H1 (cell line): ENCODE measurements at regions not wholly inside any gene's neighbourhood (a gene's known extent, or its start where the extent isn't known, plus 50 kb on each side); places are given as distances from the start of the nearest gene placed in this dataset.

Experiments used
- CTCF ChIA-PET: fragments of 300-600 bp; sonication (Branson Sonifier 250); formaldehyde crosslinking; loops from one replicate; lab custom pipeline; 2021; ENCODE audit not compliant: partially characterized antibody; lab: Charles Lee
- POLR2A ChIA-PET: fragments of 300-600 bp; sonication (Branson Sonifier 250); formaldehyde crosslinking; loops from one replicate; lab custom pipeline; 2021; ENCODE audit warnings: inconsistent platforms; ENCODE audit not compliant: partially characterized antibody; lab: Charles Lee
- DNase-seq, 2 experiments: peaks; one replicate each; pipeline versions ENCODE4 v3.0.0 to v3.0.0-alpha.2; 2010 to 2022; ENCODE audit warnings: low spot score in 2 of 2, low read depth in 1 of 2, mixed read lengths in 1 of 2
- FAIRE-seq: peaks from 2 replicates; lab custom pipeline; 2011; peaks lifted over from hg19 to GRCh38; lab: Jason Lieb, UNC
- H2AFZ ChIP-seq: 2 replicates; pipeline ENCODE4 v1.8.1; 2012; ENCODE audit warnings: low read length, inconsistent platforms
- H2AK5ac ChIP-seq: 2 replicates; pipeline ENCODE4 v1.6.1; 2013; ENCODE audit warnings: low read depth, low read length
- H2BK120ac ChIP-seq: replicated peaks from 2 replicates; pipeline ENCODE3; 2013; ENCODE audit warnings: low read depth, low read length, inconsistent platforms
- H2BK12ac ChIP-seq: 2 replicates; pipeline ENCODE4 v1.6.1; 2013; ENCODE audit warnings: low read depth, low read length
- H2BK15ac ChIP-seq: 2 replicates; pipeline ENCODE4 v1.6.1; 2013; ENCODE audit warnings: low read length
- H2BK20ac ChIP-seq: 2 replicates; pipeline ENCODE4 v1.6.1; 2013; ENCODE audit warnings: low read length
- H2BK5ac ChIP-seq: 2 replicates; pipeline ENCODE4 v1.6.1; 2013; ENCODE audit warnings: low read depth, low read length
- H3K14ac ChIP-seq: 2 replicates; pipeline ENCODE4 v1.6.1; 2013; ENCODE audit warnings: inconsistent platforms; ENCODE audit not compliant: insufficient read length
- H3K18ac ChIP-seq: 2 replicates; pipeline ENCODE4 v1.6.1; 2013; ENCODE audit warnings: low read length; ENCODE audit errors: extremely low read depth
- H3K23ac ChIP-seq: 2 replicates; pipeline ENCODE4 v1.6.1; 2013; ENCODE audit warnings: inconsistent platforms; ENCODE audit not compliant: insufficient read length
- H3K23me2 ChIP-seq: 2 replicates; pipeline ENCODE4 v1.6.1; 2013; ENCODE audit warnings: low read depth, low read length
- H3K27ac ChIP-seq: 2 replicates; pipeline ENCODE4 v1.6.1; 2011; ENCODE audit warnings: low read depth, low read length, inconsistent platforms
- H3K27me3 ChIP-seq, 4 experiments: replicated peaks in 1 of 4; 1 replicate in 1 of 4; 2 replicates in 3 of 4; pipeline versions ENCODE4 v1.6.1 to v1.8.1; 2011 to 2013; ENCODE audit warnings: low read length in 3 of 4, mild to moderate bottlenecking in 3 of 4, inconsistent platforms in 2 of 4, mixed read lengths in 2 of 4, moderate library complexity in 1 of 4; ENCODE audit not compliant: control insufficient read depth in 3 of 4, insufficient read depth in 3 of 4; ENCODE audit errors: extremely low read depth in 1 of 4
- H3K36me3 ChIP-seq, 4 experiments: 2 replicates each; pipeline versions ENCODE4 v1.6.1 to v1.8.1; 2011 to 2013; ENCODE audit warnings: mild to moderate bottlenecking in 4 of 4, low read length in 3 of 4, moderate library complexity in 2 of 4, control low read depth in 1 of 4, inconsistent platforms in 1 of 4; ENCODE audit not compliant: insufficient read depth in 4 of 4, control insufficient read depth in 2 of 4
- H3K4ac ChIP-seq: replicated peaks from 2 replicates; pipeline ENCODE3; 2013; ENCODE audit warnings: low read length, low read depth, mixed read lengths, inconsistent platforms; ENCODE audit not compliant: insufficient read length
- H3K4me1 ChIP-seq, 4 experiments: replicated peaks in 1 of 4; 1 replicate in 1 of 4; 2 replicates in 3 of 4; pipeline versions ENCODE4 v1.6.1 to v1.8.1; 2011 to 2013; ENCODE audit warnings: low read length in 3 of 4, inconsistent platforms in 2 of 4, mixed read lengths in 1 of 4; ENCODE audit not compliant: insufficient read depth in 4 of 4, control insufficient read depth in 3 of 4
- H3K4me2 ChIP-seq, 2 experiments: 2 replicates each; pipeline versions ENCODE4 v1.6.1 to v1.8.1; 2011 to 2013; ENCODE audit warnings: low read depth in 2 of 2, low read length in 2 of 2, control low read depth in 1 of 2, inconsistent platforms in 1 of 2, mild to moderate bottlenecking in 1 of 2; ENCODE audit not compliant: insufficient read depth in 1 of 2
- H3K4me3 ChIP-seq, 4 experiments: fragments of 200-600, 300-600 bp in 1 of 4; sonication (generic), shearing (Covaris generic), sonication (Bioruptor Twin) in 1 of 4; 2 replicates each; pipeline versions ENCODE4 v1.5.1 to v1.8.1; 2011 to 2016; ENCODE audit warnings: low read length in 4 of 4, low read depth in 3 of 4, control low read depth in 2 of 4, inconsistent platforms in 2 of 4, mild to moderate bottlenecking in 2 of 4, mixed read lengths in 1 of 4, moderate library complexity in 1 of 4; ENCODE audit not compliant: insufficient read depth in 2 of 4; ENCODE audit errors: extremely low read depth in 1 of 4
- H3K56ac ChIP-seq: replicated peaks from 2 replicates; pipeline ENCODE3; 2013; ENCODE audit warnings: low read depth, mild to moderate bottlenecking, mixed read lengths, low read length, inconsistent platforms; ENCODE audit not compliant: insufficient read length
- H3K79me1 ChIP-seq: 2 replicates; pipeline ENCODE4 v1.6.1; 2013; ENCODE audit warnings: low read depth, low read length, control low read depth
- H3K79me2 ChIP-seq, 2 experiments: 2 replicates each; pipeline versions ENCODE4 v1.6.1 to v1.8.1; 2012 to 2013; ENCODE audit warnings: low read length in 2 of 2, mild to moderate bottlenecking in 2 of 2, inconsistent platforms in 1 of 2; ENCODE audit not compliant: insufficient read depth in 2 of 2, control insufficient read depth in 1 of 2
- H3K9ac ChIP-seq, 4 experiments: replicated peaks in 1 of 4; 1 replicate in 1 of 4; 2 replicates in 3 of 4; pipeline versions ENCODE4 v1.6.1 to v1.8.1; 2011 to 2013; ENCODE audit warnings: low read depth in 3 of 4, low read length in 3 of 4, control low read depth in 2 of 4, mild to moderate bottlenecking in 2 of 4, moderate library complexity in 2 of 4, inconsistent platforms in 1 of 4; ENCODE audit errors: extremely low read depth in 1 of 4
- H3K9me3 ChIP-seq, 2 experiments: 2 replicates each; pipeline versions ENCODE4 v1.6.1 to v1.8.1; 2012 to 2013; ENCODE audit warnings: mild to moderate bottlenecking in 2 of 2, moderate library complexity in 2 of 2, control low read depth in 1 of 2, inconsistent platforms in 1 of 2, low read depth in 1 of 2, low read length in 1 of 2, mixed read lengths in 1 of 2; ENCODE audit not compliant: insufficient read depth in 2 of 2
- H4K20me1 ChIP-seq, 2 experiments: replicated peaks in 1 of 2; 2 replicates each; pipeline versions ENCODE3 to v1.8.1; 2011 to 2013; ENCODE audit warnings: inconsistent platforms in 2 of 2, low read length in 2 of 2, mild to moderate bottlenecking in 1 of 2; ENCODE audit not compliant: insufficient read depth in 2 of 2, control insufficient read depth in 1 of 2
- H4K5ac ChIP-seq: 2 replicates; pipeline ENCODE4 v1.6.1; 2013; ENCODE audit warnings: low read length, low read depth, mixed read lengths, inconsistent platforms; ENCODE audit not compliant: insufficient read length
- H4K8ac ChIP-seq: 2 replicates; pipeline ENCODE4 v1.8.0; 2013; ENCODE audit warnings: mild to moderate bottlenecking, moderate library complexity, low read length, inconsistent platforms; ENCODE audit not compliant: insufficient read depth; ENCODE audit errors: extremely low read depth
- H4K91ac ChIP-seq: replicated peaks from 2 replicates; pipeline ENCODE3; 2013; ENCODE audit warnings: low read length, mixed read lengths, inconsistent platforms; ENCODE audit not compliant: insufficient read length
- EP300 ChIP-seq, 2 experiments: IDR thresholded peaks; 1 replicate in 1 of 2; 2 replicates in 1 of 2; pipeline ENCODE4 v1.6.1; 2011 to 2012; ENCODE audit warnings: low read depth in 2 of 2, low read length in 2 of 2, mild to moderate bottlenecking in 2 of 2, borderline replicate concordance in 1 of 2, inconsistent platforms in 1 of 2, moderate library complexity in 1 of 2
- KDM5A ChIP-seq: fragments of 200-600 bp; IDR thresholded peaks from 2 replicates; pipeline ENCODE4 v1.7.1; 2012; ENCODE audit warnings: mild to moderate bottlenecking, low read length, inconsistent platforms, mixed read lengths
- NANOG ChIP-seq: IDR thresholded peaks from 2 replicates; pipeline ENCODE4 v1.6.1; 2011; ENCODE audit warnings: low read length, low read depth, mild to moderate bottlenecking, inconsistent platforms; ENCODE audit not compliant: insufficient read depth, poor library complexity, severe bottlenecking
- POU5F1 ChIP-seq: IDR thresholded peaks from 2 replicates; pipeline ENCODE4 v1.6.1; 2011; ENCODE audit warnings: low read depth, mild to moderate bottlenecking, low read length, moderate library complexity
- RAD21 ChIP-seq, 2 experiments: IDR thresholded peaks in 1 of 2; conservative IDR thresholded peaks in 1 of 2; 2 replicates each; pipeline ENCODE4 v1.6.1; 2011; ENCODE audit warnings: low read depth in 2 of 2, low read length in 2 of 2, improper control_type of control experiment in 1 of 2, inconsistent platforms in 1 of 2, mild to moderate bottlenecking in 1 of 2, moderate library complexity in 1 of 2
- RNF2 ChIP-seq: fragments of 200-900, 300-1000 bp; sonication (generic); IDR thresholded peaks from 2 replicates; pipeline ENCODE4 v1.7.1; 2016; ENCODE audit warnings: borderline replicate concordance, low read depth, mild to moderate bottlenecking, antibody characterized with exemption, low read length; ENCODE audit not compliant: poor library complexity, severe bottlenecking; ENCODE audit errors: missing control alignments
- RXRA ChIP-seq: IDR thresholded peaks from 2 replicates; pipeline ENCODE4 v1.6.1; 2011; ENCODE audit warnings: low read depth, mild to moderate bottlenecking, low read length, moderate library complexity; ENCODE audit not compliant: insufficient read depth
- SP2 ChIP-seq: IDR thresholded peaks from 2 replicates; pipeline ENCODE4 v1.6.1; 2012; ENCODE audit warnings: mild to moderate bottlenecking, low read length, inconsistent platforms
- WGBS, 2 experiments: shearing (Covaris generic) in 1 of 2; methylation state at CpG; one replicate each; pipeline versions ENCODE4 v1.1.6 to v1.1.7; 2013 to 2015; ENCODE audit warnings: low lambda C conversion rate in 2 of 2, mixed read lengths in 2 of 2, inconsistent platforms in 1 of 2, low coverage in 1 of 2, missing lambda C conversion rate in 1 of 2; ENCODE audit not compliant: insufficient replicate concordance in 2 of 2, insufficient coverage in 1 of 2, insufficient read length in 1 of 2; ENCODE audit errors: extremely low coverage in 1 of 2, missing lambda C conversion rate in 1 of 2; 5-methylcytosine and 5-hydroxymethylcytosine counted together

DNA sequence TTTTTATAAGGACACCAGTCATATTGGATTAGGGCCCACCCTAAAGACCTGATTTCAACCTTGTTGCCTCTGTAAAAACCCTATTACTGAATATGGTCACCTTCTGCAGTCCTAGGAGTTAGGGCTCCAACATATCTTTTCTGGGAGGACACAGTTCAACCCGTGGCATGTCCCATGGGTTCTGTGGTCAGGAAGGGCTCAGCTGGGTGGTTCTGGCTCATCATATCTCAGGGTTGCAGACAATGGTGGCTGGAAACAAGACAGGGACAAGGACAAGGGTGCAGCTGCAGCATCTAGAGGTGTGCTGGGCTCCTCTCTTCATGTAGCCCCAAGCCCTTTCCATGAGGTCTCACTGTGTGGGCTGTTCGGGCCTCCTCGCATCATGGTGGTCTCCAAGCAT, 63.1 kb upstream of the FOXF1 start:
- FAIRE-seq (no peak), DNase-seq (no peak)
- H3K14ac ChIP-seq, result no peak overlapping the region
- 0 out of 2 replicates have a peak, but pooled peaks cover 5% of the 10 kb centered on the region for H3K23me2 ChIP-seq
- H2AK5ac ChIP-seq, result 0 out of 2 replicates have a peak overlapping the region, but pooled peaks have one; percentile 24
- TF ChIP-seq RAD21 (IDR thresholded peaks at IDR 0.05 in 1 of 2, conservative IDR thresholded peaks at IDR 0.05 in 1 of 2; ENCODE audit: low read depth in 2 of 2, low read length in 2 of 2), result no peak
- TF ChIP-seq RXRA, result no peak
- TF ChIP-seq RNF2, result no peak
- TF ChIP-seq SP2, result no peak
- no peak for TF ChIP-seq KDM5A
- TF ChIP-seq EP300 (IDR thresholded peaks at IDR 0.05; ENCODE audit: borderline replicate concordance in 1 of 2, low read depth in 2 of 2, low read length in 2 of 2), result no peak
- TF ChIP-seq NANOG, result no peak
- TF ChIP-seq POU5F1, result no peak
- no peak overlapping the region for H3K23ac ChIP-seq
- peaks cover 0 to 2% of the 10 kb centered on the region in 2 experiments for H4K20me1 ChIP-seq
- POLR2A ChIA-PET, result no interaction called here
- no peak overlapping the region for H2BK5ac ChIP-seq
- no peak overlapping the region for H2BK20ac ChIP-seq
- CTCF ChIA-PET, result interaction anchor here (0.9 kb wide), 1 partner anchor 196 kb away, joined by 3 read pairs; no protein-coding TSS in a partner anchor
- H3K27ac ChIP-seq, result no peak overlapping the region
- H3K4ac ChIP-seq, result no peak overlapping the region
- H3K56ac ChIP-seq, result no peak overlapping the region
- H2BK120ac ChIP-seq, result no peak overlapping the region
- H3K9me3 ChIP-seq, result peaks cover 0 to 2% of the 10 kb centered on the region in 2 experiments; a peak in 1 of 4 replicates
- WGBS, 2 experiments, result 82% methylated on average over 3 of the region's 3 CpGs; no CpG with 5 or more reads in 1 of the 2 experiments
- no peak overlapping the region for H3K4me2 ChIP-seq
- H4K91ac ChIP-seq, result no peak overlapping the region
- no peaks in the 10 kb centered on the region for H3K79me2 ChIP-seq
- H4K5ac ChIP-seq, result no peak overlapping the region
- no peaks in the 10 kb centered on the region for H3K36me3 ChIP-seq
- H2BK12ac ChIP-seq, result no peak overlapping the region
- no peak overlapping the region for H3K18ac ChIP-seq
- no peak overlapping the region for H4K8ac ChIP-seq
- no peak overlapping the region for H2AFZ ChIP-seq
- H3K4me3 ChIP-seq, result no peak overlapping the region
- H2BK15ac ChIP-seq, result no peak overlapping the region
- H3K4me1 ChIP-seq, result no peaks in the 10 kb centered on the region
- H3K27me3 ChIP-seq, result no peaks in the 10 kb centered on the region
- no peak overlapping the region for H3K9ac ChIP-seq
- H3K79me1 ChIP-seq, result no peaks in the 10 kb centered on the region
